ENCODE measurements at regions not wholly inside any gene's neighbourhood (a gene's known extent, or its start where the extent isn't known, plus 50 kb on each side); places are given as distances from the start of the nearest gene placed in this dataset.
"Not testable (repeated sequence)": the region's sequence is repeated elsewhere in the genome, so short reads cannot be mapped to it uniquely, and the experiment has no call there.

- no peaks in the 10 kb centered on the region for H3K36me3 Mint-ChIP-seq (ENCODE audit: insufficient read depth)
- H3K27me3 Mint-ChIP-seq: no peaks in the 10 kb centered on the region
- no peaks in the 10 kb centered on the region for H3K4me1 Mint-ChIP-seq (ENCODE audit: low read depth)
- no peak for TF ChIP-seq CTCF (IDR thresholded peaks at IDR 0.05; ENCODE audit: unreplicated experiment)
- no peak overlapping the region for H3K4me3 Mint-ChIP-seq (ENCODE audit: low read depth)
- H3K9me3 Mint-ChIP-seq (ENCODE audit: low read depth): peaks cover 10% of the 10 kb centered on the region
- DNase-seq (ENCODE audit: low spot score, unreplicated experiment): no peak
- H3K27ac Mint-ChIP-seq: no peak overlapping the region
Measured at GRCh38 chr2:13266166-13266565, 549.4 kb downstream of the TRIB2 start.

- no peak for DNase-seq (ENCODE audit: low spot score, unreplicated experiment)
- no peak overlapping the region for H3K4me3 Mint-ChIP-seq (ENCODE audit: low read depth)
- TF ChIP-seq CTCF (IDR thresholded peaks at IDR 0.05; ENCODE audit: unreplicated experiment): no peak
- no peaks in the 10 kb centered on the region for H3K27me3 Mint-ChIP-seq
- no peaks in the 10 kb centered on the region for H3K4me1 Mint-ChIP-seq (ENCODE audit: low read depth)
- H3K36me3 Mint-ChIP-seq (ENCODE audit: insufficient read depth): no peaks in the 10 kb centered on the region
- H3K27ac Mint-ChIP-seq: no peak overlapping the region
- peaks cover 20% of the 10 kb centered on the region for H3K9me3 Mint-ChIP-seq (ENCODE audit: low read depth)
Measured at GRCh38 chr2:13284688-13285087, 568.0 kb downstream of the TRIB2 start.

- H3K4me1 Mint-ChIP-seq (ENCODE audit: low read depth): no peaks in the 10 kb centered on the region
- no peak overlapping the region for H3K4me3 Mint-ChIP-seq (ENCODE audit: low read depth)
- H3K27ac Mint-ChIP-seq: no peak overlapping the region
- no peak for TF ChIP-seq CTCF (IDR thresholded peaks at IDR 0.05; ENCODE audit: unreplicated experiment)
- H3K36me3 Mint-ChIP-seq (ENCODE audit: insufficient read depth): no peaks in the 10 kb centered on the region
- H3K27me3 Mint-ChIP-seq: no peaks in the 10 kb centered on the region
- DNase-seq (ENCODE audit: low spot score, unreplicated experiment): no peak
- peaks cover 28% of the 10 kb centered on the region for H3K9me3 Mint-ChIP-seq (ENCODE audit: low read depth)
Measured at GRCh38 chr2:13289310-13289709, 572.6 kb downstream of the TRIB2 start.

GRCh38 chr2:13308478-13308805 lies 591.7 kb downstream of the TRIB2 start:
- H3K4me3 Mint-ChIP-seq (ENCODE audit: low read depth): not testable (repeated sequence)

GRCh38 chr2:13308989-13309388 lies 592.3 kb downstream of the TRIB2 start:
- no peak for TF ChIP-seq CTCF (IDR thresholded peaks at IDR 0.05; ENCODE audit: unreplicated experiment)
- H3K4me3 Mint-ChIP-seq (ENCODE audit: low read depth): peak overlapping the region; percentile 38

More at GRCh38 chr2:13308478-13308805, 591.7 kb downstream of the TRIB2 start:
- not testable (repeated sequence) for H3K27me3 Mint-ChIP-seq; DNase-seq (ENCODE audit: low spot score, unreplicated experiment); H3K27ac Mint-ChIP-seq; H3K4me1 Mint-ChIP-seq (ENCODE audit: low read depth); H3K36me3 Mint-ChIP-seq (ENCODE audit: insufficient read depth)
- peaks cover 23% of the 10 kb centered on the region for H3K9me3 Mint-ChIP-seq (ENCODE audit: low read depth)

GRCh38 chr2:13332060-13332459 lies 615.3 kb downstream of the TRIB2 start:
- no peak overlapping the region for H3K4me3 Mint-ChIP-seq (ENCODE audit: low read depth)
- no peaks in the 10 kb centered on the region for H3K4me1 Mint-ChIP-seq (ENCODE audit: low read depth)
- H3K27me3 Mint-ChIP-seq: no peaks in the 10 kb centered on the region
- no peaks in the 10 kb centered on the region for H3K36me3 Mint-ChIP-seq (ENCODE audit: insufficient read depth)
- no peak for TF ChIP-seq CTCF (IDR thresholded peaks at IDR 0.05; ENCODE audit: unreplicated experiment)
- H3K9me3 Mint-ChIP-seq (ENCODE audit: low read depth): peaks cover 6% of the 10 kb centered on the region
- H3K27ac Mint-ChIP-seq: no peak overlapping the region
- no peak for DNase-seq (ENCODE audit: low spot score, unreplicated experiment)

More at GRCh38 chr2:13308989-13309388, 592.3 kb downstream of the TRIB2 start:
- Mint-ChIP-seq H3K9me3 (ENCODE audit: low read depth) (peaks cover 25% of the 10 kb centered on the region), H3K27ac (no peak overlapping the region), H3K36me3 (ENCODE audit: insufficient read depth) (no peaks in the 10 kb centered on the region), H3K4me1 (ENCODE audit: low read depth) (no peaks in the 10 kb centered on the region), H3K27me3 (no peaks in the 10 kb centered on the region)
- no peak for DNase-seq (ENCODE audit: low spot score, unreplicated experiment)

- not testable (repeated sequence) for H3K27me3 Mint-ChIP-seq; H3K36me3 Mint-ChIP-seq (ENCODE audit: insufficient read depth); DNase-seq (ENCODE audit: low spot score, unreplicated experiment); H3K4me3 Mint-ChIP-seq (ENCODE audit: low read depth); H3K4me1 Mint-ChIP-seq (ENCODE audit: low read depth); H3K27ac Mint-ChIP-seq
- H3K9me3 Mint-ChIP-seq (ENCODE audit: low read depth): peaks cover 17% of the 10 kb centered on the region
Measured at GRCh38 chr2:13334071-13334470, 617.3 kb downstream of the TRIB2 start.
